ENCODE measurements at regions not wholly inside any gene's neighbourhood (a gene's known extent, or its start where the extent isn't known, plus 50 kb on each side); places are given as distances from the start of the nearest gene placed in this dataset.

GRCh38 chr20:61066526-61066925 lies 185.5 kb upstream of the CDH4 start:
- H3K4me2 ChIP-seq (ENCODE audit: low read depth, low read length), result no peak overlapping the region
- no peak overlapping the region for H3K4me3 ChIP-seq (ENCODE audit: low read length)
- H3K9me2 ChIP-seq (replicated peaks; ENCODE audit: insufficient read depth, low read length), result no peaks in the 10 kb centered on the region
- no peak overlapping the region for H2AFZ ChIP-seq (ENCODE audit: low read length)
- peaks cover 4% of the 10 kb centered on the region; the same call in 1 of the 2 replicates for H3K27me3 ChIP-seq (replicated peaks; ENCODE audit: insufficient read depth, low read length)
- H3K9me3 ChIP-seq (replicated peaks; ENCODE audit: insufficient read depth, low read length), result no peaks in the 10 kb centered on the region
- no peak for DNase-seq
- no peaks in the 10 kb centered on the region for H3K36me3 ChIP-seq (replicated peaks; ENCODE audit: insufficient read depth, low read length)
- TF ChIP-seq, protein P1, sequence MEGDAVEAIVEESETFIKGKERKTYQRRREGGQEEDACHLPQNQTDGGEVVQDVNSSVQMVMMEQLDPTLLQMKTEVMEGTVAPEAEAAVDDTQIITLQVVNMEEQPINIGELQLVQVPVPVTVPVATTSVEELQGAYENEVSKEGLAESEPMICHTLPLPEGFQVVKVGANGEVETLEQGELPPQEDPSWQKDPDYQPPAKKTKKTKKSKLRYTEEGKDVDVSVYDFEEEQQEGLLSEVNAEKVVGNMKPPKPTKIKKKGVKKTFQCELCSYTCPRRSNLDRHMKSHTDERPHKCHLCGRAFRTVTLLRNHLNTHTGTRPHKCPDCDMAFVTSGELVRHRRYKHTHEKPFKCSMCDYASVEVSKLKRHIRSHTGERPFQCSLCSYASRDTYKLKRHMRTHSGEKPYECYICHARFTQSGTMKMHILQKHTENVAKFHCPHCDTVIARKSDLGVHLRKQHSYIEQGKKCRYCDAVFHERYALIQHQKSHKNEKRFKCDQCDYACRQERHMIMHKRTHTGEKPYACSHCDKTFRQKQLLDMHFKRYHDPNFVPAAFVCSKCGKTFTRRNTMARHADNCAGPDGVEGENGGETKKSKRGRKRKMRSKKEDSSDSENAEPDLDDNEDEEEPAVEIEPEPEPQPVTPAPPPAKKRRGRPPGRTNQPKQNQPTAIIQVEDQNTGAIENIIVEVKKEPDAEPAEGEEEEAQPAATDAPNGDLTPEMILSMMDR (IDR thresholded peaks at IDR 0.05; ENCODE audit: low read length), result no peak
- TF ChIP-seq EZH2phosphoT487 (IDR thresholded peaks at IDR 0.05; ENCODE audit: low read length) (no peak), EZH2 (optimal IDR thresholded peaks at IDR 0.05; ENCODE audit: low read depth, low read length) (no peak)
- no peaks in the 10 kb centered on the region for H4K20me1 ChIP-seq (ENCODE audit: insufficient read depth, low read length)
- H3F3A ChIP-seq (ENCODE audit: insufficient read depth, low read length), result no peaks in the 10 kb centered on the region
- no peak overlapping the region for H3K27ac ChIP-seq (ENCODE audit: low read length)
- H3K4me1 ChIP-seq (ENCODE audit: low read length), result no peaks in the 10 kb centered on the region
- no peak overlapping the region for H3K9ac ChIP-seq (ENCODE audit: low read length)
- H3K79me2 ChIP-seq (ENCODE audit: low read length), result no peaks in the 10 kb centered on the region

DNA sequence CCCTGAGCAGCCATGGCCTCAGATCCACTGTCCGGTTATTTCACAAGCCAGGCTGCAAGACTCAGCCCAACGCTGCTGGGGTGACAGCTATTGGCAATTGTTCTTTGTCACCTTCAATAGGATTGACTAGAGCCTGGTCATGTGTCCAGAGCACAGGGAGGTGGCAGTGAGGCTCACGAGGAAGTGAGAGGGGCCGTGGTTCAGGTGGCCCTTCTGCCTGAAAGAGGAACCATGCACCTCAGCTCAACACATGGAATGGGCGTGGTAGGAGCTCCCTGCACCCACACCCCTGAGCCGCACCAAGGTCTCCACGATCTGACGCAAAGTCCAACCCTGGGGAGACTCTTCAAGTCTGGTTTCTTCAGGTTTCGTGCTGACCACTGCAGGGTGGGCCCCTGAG lies 184.8 kb upstream of the CDH4 start:
- H3F3A ChIP-seq (ENCODE audit: insufficient read depth, low read length), result no peaks in the 10 kb centered on the region
- H3K9ac ChIP-seq (ENCODE audit: low read length), result no peak overlapping the region
- H3K9me2 ChIP-seq (replicated peaks; ENCODE audit: insufficient read depth, low read length), result no peaks in the 10 kb centered on the region
- H3K36me3 ChIP-seq (replicated peaks; ENCODE audit: insufficient read depth, low read length), result no peaks in the 10 kb centered on the region
- no peaks in the 10 kb centered on the region for H3K4me1 ChIP-seq (ENCODE audit: low read length)
- H2AFZ ChIP-seq (ENCODE audit: low read length), result no peak overlapping the region
- H3K9me3 ChIP-seq (replicated peaks; ENCODE audit: insufficient read depth, low read length), result no peaks in the 10 kb centered on the region
- peaks cover 4% of the 10 kb centered on the region; the same call in 1 of the 2 replicates for H3K27me3 ChIP-seq (replicated peaks; ENCODE audit: insufficient read depth, low read length)
- H3K27ac ChIP-seq (ENCODE audit: low read length), result no peak overlapping the region
- no peaks in the 10 kb centered on the region for H3K79me2 ChIP-seq (ENCODE audit: low read length)
- no peak for DNase-seq
- TF ChIP-seq EZH2phosphoT487 (IDR thresholded peaks at IDR 0.05; ENCODE audit: low read length), result no peak
- TF ChIP-seq, protein P1 (IDR thresholded peaks at IDR 0.05; ENCODE audit: low read length), result no peak
- TF ChIP-seq EZH2 (optimal IDR thresholded peaks at IDR 0.05; ENCODE audit: low read depth, low read length), result no peak
- no peak overlapping the region for H3K4me2 ChIP-seq (ENCODE audit: low read depth, low read length)
- no peak overlapping the region for H3K4me3 ChIP-seq (ENCODE audit: low read length)
- no peaks in the 10 kb centered on the region for H4K20me1 ChIP-seq (ENCODE audit: insufficient read depth, low read length)

GRCh38 chr20:61072398-61072797 lies 179.7 kb upstream of the CDH4 start:
- Histone ChIP-seq H3K27me3 (replicated peaks; ENCODE audit: insufficient read depth, low read length) (peaks cover 4% of the 10 kb centered on the region; the same call in 1 of the 2 replicates), H3K79me2 (ENCODE audit: low read length) (no peaks in the 10 kb centered on the region)
- no peak for TF ChIP-seq EZH2phosphoT487 (IDR thresholded peaks at IDR 0.05; ENCODE audit: low read length)
- no peak for TF ChIP-seq EZH2 (optimal IDR thresholded peaks at IDR 0.05; ENCODE audit: low read depth, low read length)
- TF ChIP-seq, protein P1 (IDR thresholded peaks at IDR 0.05; ENCODE audit: low read length), result no peak

More at GRCh38 chr20:61072398-61072797, 179.7 kb upstream of the CDH4 start:
- no peaks in the 10 kb centered on the region for H3K9me3 ChIP-seq (replicated peaks; ENCODE audit: insufficient read depth, low read length)
- H2AFZ ChIP-seq (ENCODE audit: low read length), result no peak overlapping the region
- no peak overlapping the region for H3K9ac ChIP-seq (ENCODE audit: low read length)
- no peaks in the 10 kb centered on the region for H3K9me2 ChIP-seq (replicated peaks; ENCODE audit: insufficient read depth, low read length)
- DNase-seq, result no peak
- H3K36me3 ChIP-seq (replicated peaks; ENCODE audit: insufficient read depth, low read length), result no peaks in the 10 kb centered on the region
- no peak overlapping the region for H3K27ac ChIP-seq (ENCODE audit: low read length)
- H3K4me2 ChIP-seq (ENCODE audit: low read depth, low read length), result no peak overlapping the region
- H3K4me3 ChIP-seq (ENCODE audit: low read length), result no peak overlapping the region
- H3K4me1 ChIP-seq (ENCODE audit: low read length), result no peaks in the 10 kb centered on the region
- H3F3A ChIP-seq (ENCODE audit: insufficient read depth, low read length), result no peaks in the 10 kb centered on the region
- H4K20me1 ChIP-seq (ENCODE audit: insufficient read depth, low read length), result no peaks in the 10 kb centered on the region
